Nephron (organoid): ENCODE measurements at regions not wholly inside any gene's neighbourhood (a gene's known extent, or its start where the extent isn't known, plus 50 kb on each side); places are given as distances from the start of the nearest gene placed in this dataset.
A peak's percentile ranks its signal among the peaks of the same experiment; 100 is the strongest.

Source experiments
- H3K27ac Mint-ChIP-seq, 3 experiments: 2 replicates each; pipeline ENCODE4 v1.8.0; 2020; ENCODE audit warnings: mixed read lengths in 3 of 3, mild to moderate bottlenecking in 2 of 3, moderate library complexity in 1 of 3
- H3K27me3 Mint-ChIP-seq: 2 replicates; pipeline ENCODE4 v1.8.0; 2021; ENCODE audit warnings: low read depth, mild to moderate bottlenecking, moderate library complexity, mixed read lengths
- H3K36me3 Mint-ChIP-seq: 2 replicates; pipeline ENCODE4 v1.8.0; 2020; ENCODE audit warnings: low read depth, mixed read lengths
- H3K4me1 Mint-ChIP-seq: 2 replicates; pipeline ENCODE4 v1.8.0; 2020; ENCODE audit warnings: mixed read lengths
- H3K4me3 Mint-ChIP-seq, 3 experiments: 2 replicates each; pipeline ENCODE4 v1.8.0; 2020; ENCODE audit warnings: mild to moderate bottlenecking in 3 of 3, mixed read lengths in 3 of 3, moderate library complexity in 2 of 3
- H3K9me3 Mint-ChIP-seq: 2 replicates; pipeline ENCODE4 v1.8.0; 2020; ENCODE audit warnings: mixed read lengths
- CTCF ChIP-seq, 3 experiments: fragments of 200-600 bp; sonication (generic); IDR thresholded peaks; one replicate each; pipeline ENCODE4 v1.5.0; 2021; ENCODE audit warnings: antibody characterized with exemption in 3 of 3; ENCODE audit not compliant: unreplicated experiment in 3 of 3

- no peaks in the 10 kb centered on the region for H3K36me3 Mint-ChIP-seq
- no peaks in the 10 kb centered on the region for H3K27me3 Mint-ChIP-seq
- H3K4me1 Mint-ChIP-seq = peaks cover 50% of the 10 kb centered on the region
- no peak overlapping the region for H3K4me3 Mint-ChIP-seq
- TF ChIP-seq CTCF (IDR thresholded peaks at IDR 0.05; ENCODE audit: unreplicated experiment in 3 of 3) = no peak
- peak overlapping the region in 2 of 3 experiments; percentile 91 to 93 for H3K27ac Mint-ChIP-seq
- no peaks in the 10 kb centered on the region for H3K9me3 Mint-ChIP-seq
Observed at GRCh38 chr15:95265419-95265997, 1034.1 kb downstream of the MCTP2 start.

GRCh38 chr15:95266451-95267061 lies 1035.2 kb downstream of the MCTP2 start:
- no peak for TF ChIP-seq CTCF (IDR thresholded peaks at IDR 0.05; ENCODE audit: unreplicated experiment in 3 of 3)
- H3K27me3 Mint-ChIP-seq = no peaks in the 10 kb centered on the region

GRCh38 chr15:95267481-95267880 lies 1036.1 kb downstream of the MCTP2 start:
- Mint-ChIP-seq H3K9me3 (no peaks in the 10 kb centered on the region), H3K27ac (peak overlapping the region; percentile 27 to 93 (median 75)), H3K27me3 (no peaks in the 10 kb centered on the region), H3K4me1 (peaks cover 30% of the 10 kb centered on the region), H3K36me3 (no peaks in the 10 kb centered on the region), H3K4me3 (no peak overlapping the region)
- TF ChIP-seq CTCF (IDR thresholded peaks at IDR 0.05; ENCODE audit: unreplicated experiment in 3 of 3) = no peak

More at GRCh38 chr15:95266451-95267061, 1035.2 kb downstream of the MCTP2 start:
- no peaks in the 10 kb centered on the region for H3K36me3 Mint-ChIP-seq
- H3K4me1 Mint-ChIP-seq = peaks cover 39% of the 10 kb centered on the region
- H3K4me3 Mint-ChIP-seq = no peak overlapping the region
- no peaks in the 10 kb centered on the region for H3K9me3 Mint-ChIP-seq
- H3K27ac Mint-ChIP-seq = peak overlapping the region; percentile 19 to 93 (median 91)

- Mint-ChIP-seq H3K27ac (peak overlapping the region in 2 of 3 experiments; percentile 41 to 57), H3K4me3 (no peak overlapping the region), H3K4me1 (peaks cover 21% of the 10 kb centered on the region), H3K36me3 (no peaks in the 10 kb centered on the region), H3K9me3 (peaks cover 11% of the 10 kb centered on the region), H3K27me3 (no peaks in the 10 kb centered on the region)
- TF ChIP-seq CTCF (IDR thresholded peaks at IDR 0.05; ENCODE audit: unreplicated experiment in 3 of 3) = no peak
Observed at GRCh38 chr15:95269242-95270183, 1038.2 kb downstream of the MCTP2 start.

- Mint-ChIP-seq H3K4me3 (no peak overlapping the region), H3K27me3 (no peaks in the 10 kb centered on the region), H3K9me3 (peaks cover 11% of the 10 kb centered on the region), H3K27ac (peak overlapping the region in 2 of 3 experiments; percentile 37 to 79), H3K36me3 (peaks cover 3% of the 10 kb centered on the region), H3K4me1 (peaks cover 22% of the 10 kb centered on the region)
- no peak for TF ChIP-seq CTCF (IDR thresholded peaks at IDR 0.05; ENCODE audit: unreplicated experiment in 3 of 3)
Observed at GRCh38 chr15:95274101-95274500, 1042.7 kb downstream of the MCTP2 start.
